HG03066 (cell line): ENCODE measurements at regions not wholly inside any gene's neighbourhood (a gene's known extent, or its start where the extent isn't known, plus 50 kb on each side); places are given as distances from the start of the nearest gene placed in this dataset.

Experiments
- ATAC-seq: cut with Tn5 transposase; IDR thresholded peaks from one replicate; pipeline ENCODE4 v1.9.1; 2021; ENCODE audit warnings: low read depth; ENCODE audit not compliant: unreplicated experiment

DNA sequence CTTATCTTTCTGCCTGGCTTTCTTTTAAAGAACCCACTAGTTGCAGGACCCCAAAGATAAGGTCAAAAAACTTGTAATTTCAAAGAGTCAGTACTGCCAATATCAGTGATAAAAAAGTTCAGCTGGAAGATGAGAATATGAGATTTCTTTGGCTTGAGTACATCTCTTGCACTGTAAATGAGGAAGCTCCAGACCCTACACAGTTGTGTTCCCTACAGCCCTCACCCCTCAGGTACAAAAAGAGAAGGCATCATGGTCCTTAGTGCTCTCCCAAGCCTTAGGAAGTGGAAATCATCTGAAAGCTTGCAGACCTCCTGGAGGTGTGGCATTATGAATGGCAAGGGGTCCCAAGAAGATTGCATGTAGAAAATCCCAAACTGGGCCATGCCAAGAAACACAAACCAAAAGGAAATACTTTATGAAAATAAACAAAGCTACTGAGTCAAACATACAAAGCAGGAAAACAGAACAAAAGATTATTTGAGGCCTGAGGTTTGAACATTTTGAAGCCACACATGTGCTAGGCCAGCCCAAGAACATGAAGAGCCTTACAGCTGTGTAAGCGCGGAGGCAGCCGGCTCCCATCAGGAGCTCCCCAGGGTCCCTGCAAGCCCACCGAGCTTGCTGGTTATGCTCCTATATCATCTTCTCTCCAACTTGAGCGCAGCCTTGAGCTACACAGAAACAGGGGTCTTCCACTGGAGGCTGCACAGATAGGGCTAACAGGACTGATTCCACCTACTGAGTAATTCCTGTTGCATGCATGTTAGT lies 217.0 kb downstream of the OSR1 start:
- no peak for ATAC-seq

GRCh38 chr2:19140463-19141208 lies 217.8 kb downstream of the OSR1 start:
- no peak for ATAC-seq

DNA sequence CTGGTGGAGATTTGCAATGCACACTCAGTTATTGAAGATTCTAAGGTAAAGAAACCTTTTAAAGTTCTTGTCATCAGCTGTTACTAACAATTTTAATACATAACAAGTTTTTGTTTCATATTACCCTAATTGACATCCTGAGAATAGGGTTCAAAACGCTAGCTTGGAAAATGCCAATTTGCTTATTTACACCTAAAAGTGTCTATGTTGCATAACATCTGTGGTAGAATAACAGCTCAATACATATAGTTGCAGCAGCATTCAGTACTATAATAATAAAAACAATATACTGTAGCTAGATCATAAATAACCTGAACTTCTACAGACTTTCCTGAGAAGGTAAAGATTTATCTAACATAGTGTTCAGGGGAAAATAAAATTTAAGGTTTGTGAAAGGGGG lies 219.0 kb downstream of the OSR1 start:
- no peak for ATAC-seq

GRCh38 chr2:19138264-19138825 lies 220.1 kb downstream of the OSR1 start:
- no peak for ATAC-seq

DNA sequence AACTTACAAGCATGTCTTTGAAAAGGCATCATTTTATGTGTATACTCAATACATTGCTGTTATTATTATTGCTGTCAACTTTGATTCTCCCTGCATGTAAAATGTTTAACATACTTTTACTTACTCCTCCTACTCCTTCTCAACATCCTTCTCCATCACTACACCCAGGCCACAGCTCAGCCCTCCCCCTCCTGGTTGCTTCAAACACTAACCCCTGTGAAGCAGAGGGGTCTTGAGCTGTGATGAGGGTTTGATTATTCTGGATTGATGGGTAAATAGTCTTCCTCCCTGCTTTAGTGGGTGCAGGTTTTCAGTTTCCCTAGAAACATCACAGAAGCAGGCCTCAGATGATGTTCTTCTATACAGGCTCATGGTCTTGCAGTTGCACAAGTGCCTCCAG lies 221.0 kb downstream of the OSR1 start:
- ATAC-seq, result no peak

GRCh38 chr2:19132967-19133366 lies 225.5 kb downstream of the OSR1 start:
- ATAC-seq, result no peak

DNA sequence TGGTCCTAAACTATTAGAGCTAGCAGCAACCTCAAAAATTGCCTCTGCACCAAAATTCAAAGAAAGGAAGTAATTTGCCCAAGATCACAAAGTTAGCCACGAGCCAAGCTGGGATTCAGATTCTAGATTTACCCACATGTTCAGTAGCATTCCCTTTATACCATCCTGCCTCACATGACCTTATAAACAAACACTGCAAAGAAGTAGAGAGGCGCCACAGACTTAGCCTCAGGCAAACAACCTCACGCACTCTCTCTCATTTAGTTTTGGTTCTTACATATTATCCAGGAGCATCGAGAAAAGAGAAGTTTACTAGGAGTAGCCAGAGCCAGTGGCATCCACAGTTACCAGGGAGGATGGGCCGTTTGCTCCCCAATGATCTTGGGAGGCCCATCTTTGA lies 226.6 kb downstream of the OSR1 start:
- no peak for ATAC-seq

DNA sequence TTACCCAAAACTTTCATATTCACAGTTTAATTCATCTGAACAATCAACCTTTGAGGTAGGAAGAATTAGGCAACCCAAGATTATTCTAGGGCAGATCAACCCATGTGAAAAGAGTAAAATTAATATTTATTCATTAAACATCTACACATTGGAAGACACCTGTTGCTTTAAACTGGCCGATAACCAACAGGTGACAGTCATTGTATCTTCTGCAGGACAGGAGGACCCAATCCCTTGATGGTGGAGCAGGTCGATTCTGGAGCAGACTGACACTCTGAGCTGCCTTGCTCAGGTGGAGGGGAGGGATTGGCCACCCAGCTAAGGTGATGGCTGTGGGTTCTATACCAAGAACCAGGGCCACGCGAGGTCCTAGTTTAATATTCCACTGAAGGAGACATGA lies 230.3 kb downstream of the OSR1 start:
- ATAC-seq, result no peak

GRCh38 chr2:19127616-19128015 lies 230.8 kb downstream of the OSR1 start:
- ATAC-seq, result no peak

DNA sequence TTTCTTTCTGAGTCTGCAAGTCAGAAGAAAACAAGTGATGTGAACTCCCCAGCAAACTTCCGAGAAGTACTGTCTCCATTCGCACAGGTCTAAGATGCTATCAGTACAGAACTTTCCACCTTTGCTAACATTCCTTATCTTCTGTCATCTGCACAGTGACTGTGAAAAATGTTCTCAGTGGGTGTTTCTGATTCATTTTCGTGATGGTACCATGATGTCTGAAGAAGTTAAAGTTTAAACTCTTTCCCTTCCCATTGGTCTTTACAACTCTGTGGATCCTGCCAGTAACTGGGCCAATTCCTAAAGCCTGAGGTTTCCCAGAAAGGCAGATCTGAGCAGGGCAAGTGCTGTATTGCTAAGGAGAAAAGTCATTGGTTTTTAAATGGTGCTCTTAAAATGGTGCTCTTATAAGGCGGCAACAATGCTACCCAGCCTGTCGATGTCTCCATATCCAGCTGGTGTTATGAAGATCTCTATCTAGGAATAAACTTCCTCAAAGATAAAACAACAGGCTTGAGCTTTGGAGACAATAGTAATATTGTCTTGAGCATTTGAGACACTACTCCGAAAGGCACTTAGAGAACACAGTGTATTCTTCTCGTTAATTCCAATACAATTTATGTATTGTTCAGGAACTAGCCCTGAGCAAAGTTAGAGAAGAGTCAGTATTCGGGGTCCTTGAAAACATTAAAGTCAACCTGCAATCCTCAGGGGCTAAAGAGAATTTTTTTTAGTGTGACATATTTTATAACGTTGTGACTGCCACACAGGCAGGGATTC lies 232.3 kb downstream of the OSR1 start:
- no peak for ATAC-seq

- no peak for ATAC-seq
Observed at GRCh38 chr2:19124135-19124534, 234.3 kb downstream of the OSR1 start.

DNA sequence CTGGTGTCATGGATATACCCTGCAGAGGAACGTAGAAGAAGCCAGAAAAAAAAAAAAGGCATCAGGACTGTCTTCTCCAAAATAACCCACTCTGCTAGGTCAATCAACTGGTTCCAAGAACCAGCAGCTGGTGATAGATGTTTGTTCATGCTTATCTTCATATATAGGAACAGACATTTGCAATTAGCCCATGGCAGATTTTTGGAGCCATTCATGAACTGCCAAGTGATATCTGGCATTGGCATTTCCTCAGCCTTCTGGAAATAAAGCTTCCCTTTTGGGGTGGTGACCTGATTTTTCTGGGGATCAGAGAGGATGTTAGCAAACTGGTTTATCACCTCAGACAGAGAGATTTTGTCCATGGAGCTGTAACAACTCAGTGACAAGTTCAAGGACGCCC lies 234.9 kb downstream of the OSR1 start:
- no peak for ATAC-seq

DNA sequence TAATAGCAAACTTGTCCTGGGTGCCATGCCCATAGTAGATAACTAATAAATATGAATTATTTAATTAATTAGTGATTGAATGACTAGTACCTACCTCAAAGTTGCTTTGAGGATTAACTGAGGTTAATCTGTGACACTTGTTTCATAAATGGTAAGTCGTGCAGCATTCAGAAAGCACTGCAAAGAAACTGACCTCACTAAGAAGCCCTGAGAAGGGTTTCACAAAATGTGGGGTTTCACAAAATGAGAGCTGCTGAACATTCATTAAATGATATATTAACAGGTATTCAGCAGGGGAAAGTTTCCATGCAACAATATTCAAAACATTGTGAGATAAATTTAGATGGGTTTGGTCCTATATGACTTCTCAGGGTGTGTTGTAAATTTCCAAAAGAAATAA lies 236.2 kb downstream of the OSR1 start:
- no peak for ATAC-seq

DNA sequence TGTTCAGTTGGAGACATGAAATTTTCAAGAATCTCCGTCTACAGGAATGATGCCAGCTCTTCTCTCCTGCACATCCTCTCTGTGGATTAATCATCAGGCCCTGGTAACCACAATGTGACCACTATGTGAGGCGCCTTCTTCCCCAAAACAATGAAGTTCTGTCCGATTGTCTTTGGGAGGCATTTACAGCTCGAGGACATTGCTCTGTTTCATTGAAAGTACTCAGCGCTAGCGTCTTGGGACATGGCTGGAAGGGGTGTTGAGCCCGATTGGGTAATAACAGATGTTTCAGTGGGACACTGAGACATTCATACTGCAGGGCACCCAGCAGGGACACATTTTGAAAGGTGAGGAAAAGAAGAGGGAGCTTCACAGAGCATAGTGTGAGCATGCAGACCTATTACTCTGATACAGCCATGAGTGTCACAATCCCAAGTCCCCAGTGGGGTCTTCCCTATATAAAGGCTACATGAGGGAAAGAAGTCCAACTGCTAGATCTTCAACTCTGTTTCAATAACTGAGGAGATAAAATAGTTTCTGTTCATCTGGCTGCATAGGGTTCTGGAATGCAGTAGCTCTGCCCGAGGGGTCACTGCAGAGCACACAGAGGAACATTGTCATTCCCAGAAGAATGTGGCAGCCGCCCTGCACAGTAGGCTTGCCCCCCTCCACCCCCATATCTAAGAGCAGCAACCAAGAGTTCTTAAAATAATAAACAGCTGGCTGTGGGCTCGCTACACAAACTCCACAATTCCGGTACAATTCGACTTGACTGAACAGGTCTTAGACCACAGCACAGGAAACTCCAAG lies 237.3 kb downstream of the OSR1 start:
- ATAC-seq, result no peak

DNA sequence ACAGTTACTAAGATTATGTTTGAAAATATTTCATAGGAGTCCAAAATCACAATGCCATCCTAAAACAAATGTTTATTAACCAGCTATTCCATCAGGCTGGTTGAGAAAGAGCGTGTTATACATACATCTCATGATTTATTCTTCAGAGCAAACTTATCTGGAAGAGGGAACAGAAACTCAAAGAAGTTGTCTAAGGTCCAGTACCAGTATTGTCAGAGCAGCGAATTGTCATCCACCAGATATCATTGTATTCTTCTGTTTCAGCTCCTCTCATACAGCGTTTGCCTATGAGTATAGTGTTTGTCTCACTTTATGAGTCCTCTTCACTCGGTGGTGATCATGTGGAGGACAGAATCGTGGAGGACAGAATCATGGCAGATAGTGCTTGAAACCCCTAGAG lies 238.2 kb downstream of the OSR1 start:
- ATAC-seq, result no peak

DNA sequence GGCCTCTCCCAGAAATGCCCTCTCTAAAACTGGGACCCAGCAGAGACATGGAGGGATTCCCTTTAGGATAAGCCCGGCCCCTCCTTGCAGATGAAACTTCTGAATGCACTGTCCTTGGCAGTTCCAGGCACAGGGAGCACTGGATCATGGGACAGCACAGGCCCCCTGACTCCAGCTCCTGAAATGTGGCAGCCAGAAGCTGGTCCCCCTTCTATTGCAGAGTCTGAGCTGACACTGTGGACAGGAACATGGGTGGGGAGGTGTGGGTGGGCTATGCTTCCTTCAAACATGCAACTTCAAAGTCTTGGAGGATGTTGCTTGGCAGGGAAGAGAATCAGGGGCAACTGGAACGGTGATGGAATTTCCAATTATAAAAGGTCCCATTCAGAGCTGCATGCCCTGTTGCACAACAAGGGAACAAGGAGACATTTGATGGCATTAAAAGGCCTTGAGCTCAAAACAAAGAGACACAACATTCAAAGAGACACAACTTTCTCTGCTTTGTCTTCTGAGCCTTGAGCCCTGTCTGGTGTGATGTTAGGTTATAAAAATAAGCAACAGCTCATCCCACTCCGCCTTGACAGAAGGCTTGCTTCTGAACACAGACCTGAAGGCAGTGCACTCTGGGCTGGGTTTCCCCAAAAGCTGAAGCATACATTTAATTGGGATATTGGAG lies 239.0 kb downstream of the OSR1 start:
- no peak for ATAC-seq

DNA sequence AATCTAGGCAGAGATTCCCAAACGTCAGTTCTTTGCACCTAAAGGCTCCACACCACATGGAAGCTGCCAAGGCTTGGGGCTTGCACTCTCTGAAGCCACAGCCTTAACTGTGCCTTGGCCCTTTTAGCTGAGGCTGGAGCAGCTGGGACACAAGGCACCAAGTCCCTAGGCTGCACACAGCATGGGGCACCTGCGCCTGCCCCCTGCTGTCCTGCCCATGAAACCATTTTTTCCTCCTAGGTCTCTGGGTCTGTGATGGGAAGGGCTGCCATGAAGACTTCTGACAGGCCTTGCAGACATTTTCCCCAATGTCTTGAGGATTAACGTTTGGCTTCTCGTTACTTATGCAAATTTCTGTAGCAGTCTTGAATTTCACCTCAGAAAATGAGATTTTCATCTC lies 241.5 kb downstream of the OSR1 start:
- ATAC-seq, result no peak

DNA sequence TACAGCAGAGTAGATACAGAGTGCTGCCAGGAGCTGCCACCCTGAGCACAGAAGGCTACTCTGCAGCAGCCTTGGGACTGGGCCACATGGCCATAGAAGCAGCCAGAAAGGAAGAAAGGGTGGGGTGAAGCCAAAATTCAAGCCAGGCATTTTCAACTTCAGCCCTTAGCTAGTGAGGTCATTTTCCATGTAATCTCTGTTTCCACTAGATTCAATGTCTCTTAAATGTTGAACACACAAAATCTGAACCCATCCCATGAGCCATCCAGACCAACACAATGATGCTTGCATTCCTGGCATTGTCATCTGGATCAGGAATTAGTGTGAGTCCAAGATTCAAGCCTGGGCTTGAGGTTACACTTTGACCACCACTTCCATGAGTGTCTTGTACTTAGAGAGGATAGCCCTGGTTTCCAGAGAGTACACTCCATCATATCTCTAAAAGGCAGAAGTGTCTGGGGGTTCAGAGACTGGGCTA lies 243.6 kb downstream of the OSR1 start:
- no peak for ATAC-seq

DNA sequence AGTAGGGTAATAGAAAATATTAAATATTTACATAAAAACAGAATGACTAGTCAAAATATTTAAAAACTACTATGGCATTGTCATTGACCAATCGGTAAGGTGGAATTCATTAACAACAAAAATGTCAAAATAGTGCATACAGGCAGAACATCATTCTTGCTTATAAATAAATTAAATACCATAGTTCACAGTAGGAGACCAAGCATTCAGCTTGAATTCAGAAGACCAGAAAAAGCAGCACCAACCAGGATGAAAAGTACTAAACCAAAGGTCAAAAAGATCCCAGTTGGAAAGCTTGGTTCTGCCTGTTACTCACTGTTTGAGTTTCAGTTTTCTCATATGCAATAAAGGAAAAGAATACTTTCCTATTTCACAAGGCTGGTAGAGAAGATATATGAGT lies 244.3 kb downstream of the OSR1 start:
- no peak for ATAC-seq

- ATAC-seq, result no peak
Observed at GRCh38 chr2:19111354-19111753, 247.1 kb downstream of the OSR1 start.
